CD8-positive, alpha-beta memory T cell (primary cell): ENCODE measurements at regions not wholly inside any gene's neighbourhood (a gene's known extent, or its start where the extent isn't known, plus 50 kb on each side); places are given as distances from the start of the nearest gene placed in this dataset.

Experiments used
- CTCF ChIA-PET: fragments of 350-600 bp; sonication (Branson Sonifier 250); formaldehyde crosslinking; loops from one replicate; lab custom pipeline; 2021; ENCODE audit warnings: antibody characterized with exemption; lab: Charles Lee
- POLR2A ChIA-PET: fragments of 350-600 bp; sonication (Branson Sonifier 250); formaldehyde crosslinking; loops from one replicate; lab custom pipeline; 2021; ENCODE audit warnings: antibody characterized with exemption; lab: Charles Lee
- DNase-seq, 5 donors: peaks; one replicate each; pipeline versions ENCODE4 v3.0.0 to v3.0.0-alpha.2; 2020 to 2022; ENCODE audit warnings: mixed read lengths in 1 of 5
- H3K27ac ChIP-seq: one replicate; pipeline ENCODE4 v1.7.0; 2013; ENCODE audit warnings: low read depth, mild to moderate bottlenecking, low read length, moderate library complexity
- H3K27me3 ChIP-seq: 2 replicates; pipeline ENCODE4 v1.7.0; 2013; ENCODE audit warnings: low read length, mild to moderate bottlenecking; ENCODE audit not compliant: insufficient read depth, poor library complexity, severe bottlenecking
- H3K36me3 ChIP-seq: 2 replicates; pipeline ENCODE4 v1.7.0; 2013; ENCODE audit warnings: mild to moderate bottlenecking, low read length, moderate library complexity; ENCODE audit not compliant: insufficient read depth
- H3K4me1 ChIP-seq: 2 replicates; pipeline ENCODE4 v1.7.0; 2013; ENCODE audit warnings: mild to moderate bottlenecking, low read length, moderate library complexity; ENCODE audit not compliant: insufficient read depth
- H3K4me3 ChIP-seq: 2 replicates; pipeline ENCODE4 v1.7.0; 2013; ENCODE audit warnings: mild to moderate bottlenecking, low read length
- H3K9me3 ChIP-seq: 2 replicates; pipeline ENCODE4 v1.7.0; 2013; ENCODE audit warnings: mild to moderate bottlenecking, low read length
- H3K27ac Mint-ChIP-seq, 8 donors: one replicate each; pipeline ENCODE4 v1.8.0; 2020 to 2021; ENCODE audit warnings: mixed read lengths in 8 of 8, mild to moderate bottlenecking in 6 of 8, inconsistent platforms in 3 of 8, moderate library complexity in 3 of 8
- H3K27me3 Mint-ChIP-seq, 2 donors: one replicate each; pipeline ENCODE4 v1.8.0; 2020 to 2021; ENCODE audit warnings: mixed read lengths in 2 of 2, mild to moderate bottlenecking in 1 of 2, moderate library complexity in 1 of 2
- H3K36me3 Mint-ChIP-seq, 3 donors: one replicate each; pipeline ENCODE4 v1.8.0; 2020 to 2021; ENCODE audit warnings: mixed read lengths in 3 of 3, inconsistent platforms in 1 of 3, mild to moderate bottlenecking in 1 of 3
- H3K4me1 Mint-ChIP-seq, 3 donors: one replicate each; pipeline ENCODE4 v1.8.0; 2020 to 2021; ENCODE audit warnings: mixed read lengths in 3 of 3, inconsistent platforms in 1 of 3, mild to moderate bottlenecking in 1 of 3
- H3K4me3 Mint-ChIP-seq, 7 donors: one replicate each; pipeline ENCODE4 v1.8.0; 2020 to 2021; ENCODE audit warnings: mixed read lengths in 7 of 7, mild to moderate bottlenecking in 6 of 7, moderate library complexity in 4 of 7, inconsistent platforms in 2 of 7
- H3K9me3 Mint-ChIP-seq, 5 donors: one replicate each; pipeline ENCODE4 v1.8.0; 2020 to 2022; ENCODE audit warnings: mixed read lengths in 5 of 5, mild to moderate bottlenecking in 3 of 5, moderate library complexity in 2 of 5, inconsistent platforms in 1 of 5

DNA sequence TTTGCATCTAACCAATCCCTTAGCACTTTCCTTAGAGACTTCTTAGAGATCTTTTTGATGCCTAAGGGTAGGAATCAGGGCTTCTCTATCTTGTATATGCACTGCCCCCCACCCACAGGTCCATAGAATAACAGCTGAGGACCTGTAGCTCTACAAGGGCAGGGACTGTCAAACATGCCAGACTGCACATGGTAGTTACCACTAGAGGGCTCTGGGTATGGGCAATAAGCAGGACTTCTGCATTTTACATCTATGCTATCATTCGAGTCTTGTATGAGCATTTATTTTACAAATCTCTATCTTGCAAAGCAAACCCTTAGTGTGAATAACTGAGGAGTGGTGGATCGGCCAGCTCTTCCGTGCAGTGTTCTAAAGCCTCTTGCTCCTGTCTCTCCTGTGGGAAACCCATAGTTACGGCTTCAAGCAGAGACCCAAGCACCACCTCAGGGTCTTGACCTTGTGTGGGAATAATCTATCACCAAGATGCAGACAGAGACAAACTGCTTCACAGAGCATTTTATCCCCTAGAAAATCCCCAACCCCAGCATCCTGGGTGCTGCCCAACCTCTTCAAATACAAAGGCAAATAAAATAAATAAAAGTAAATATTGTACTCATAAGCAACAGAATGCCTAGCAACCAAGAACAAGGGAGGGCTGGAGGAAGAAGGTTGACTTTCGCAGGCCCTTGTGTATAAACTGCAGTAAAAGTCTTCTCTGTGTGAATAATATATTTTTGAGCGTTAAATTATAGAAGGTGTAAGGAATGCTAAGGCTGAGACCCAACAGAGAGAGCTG is 219.3 kb downstream of the WDR11 start:
- Mint-ChIP-seq H3K27ac (peak overlapping the region in 1 of 8 donors; percentile 33), H3K9me3 (peaks cover 0 to 5% (median 2%) of the 10 kb centered on the region in 5 donors), H3K4me1 (no peaks in the 10 kb centered on the region), H3K27me3 (peaks cover 2 to 4% of the 10 kb centered on the region in 2 donors), H3K36me3 (no peaks in the 10 kb centered on the region), H3K4me3 (no peak overlapping the region)
- H3K36me3 ChIP-seq, result no peaks in the 10 kb centered on the region
- CTCF ChIA-PET, result no interaction called here
- POLR2A ChIA-PET, result no interaction called here
- DNase-seq, result no peak
- H3K4me3 ChIP-seq, result no peak overlapping the region
- H3K9me3 ChIP-seq, result no peaks in the 10 kb centered on the region
- no peaks in the 10 kb centered on the region for H3K27me3 ChIP-seq
- H3K27ac ChIP-seq, result no peak overlapping the region
- H3K4me1 ChIP-seq, result no peaks in the 10 kb centered on the region

DNA sequence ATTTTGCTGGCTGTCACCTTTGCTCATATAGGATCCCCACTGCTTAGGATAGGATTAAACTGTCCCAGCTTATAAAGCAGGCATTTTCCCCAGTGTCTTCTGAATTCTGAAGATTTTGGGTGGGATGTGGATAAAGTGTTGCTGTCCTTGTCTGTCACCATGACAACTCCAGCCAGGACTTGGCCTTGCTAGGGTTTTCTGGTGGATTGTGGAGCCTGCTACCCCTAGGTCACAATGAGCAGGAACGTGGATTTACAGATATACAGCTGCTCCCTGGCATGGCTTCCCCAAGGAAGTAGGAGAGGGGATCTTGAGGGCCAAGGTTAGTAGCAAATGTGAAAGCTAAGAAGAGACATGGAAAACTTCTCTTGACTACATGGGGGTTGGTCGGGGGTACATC is 220.7 kb downstream of the WDR11 start:
- H3K27me3 Mint-ChIP-seq, result peaks cover 2 to 4% of the 10 kb centered on the region in 2 donors
- no peaks in the 10 kb centered on the region for H3K36me3 Mint-ChIP-seq
- H3K4me3 Mint-ChIP-seq, result no peak overlapping the region
- Histone ChIP-seq H3K27ac (no peak overlapping the region), H3K9me3 (no peaks in the 10 kb centered on the region), H3K4me1 (no peaks in the 10 kb centered on the region), H3K27me3 (no peaks in the 10 kb centered on the region), H3K4me3 (no peak overlapping the region), H3K36me3 (no peaks in the 10 kb centered on the region)
- no peak for DNase-seq
- H3K4me1 Mint-ChIP-seq, result no peaks in the 10 kb centered on the region
- H3K9me3 Mint-ChIP-seq, result peaks cover 0 to 5% (median 2%) of the 10 kb centered on the region in 5 donors
- POLR2A ChIA-PET, result no interaction called here
- CTCF ChIA-PET, result no interaction called here
- H3K27ac Mint-ChIP-seq, result no peak overlapping the region

DNA sequence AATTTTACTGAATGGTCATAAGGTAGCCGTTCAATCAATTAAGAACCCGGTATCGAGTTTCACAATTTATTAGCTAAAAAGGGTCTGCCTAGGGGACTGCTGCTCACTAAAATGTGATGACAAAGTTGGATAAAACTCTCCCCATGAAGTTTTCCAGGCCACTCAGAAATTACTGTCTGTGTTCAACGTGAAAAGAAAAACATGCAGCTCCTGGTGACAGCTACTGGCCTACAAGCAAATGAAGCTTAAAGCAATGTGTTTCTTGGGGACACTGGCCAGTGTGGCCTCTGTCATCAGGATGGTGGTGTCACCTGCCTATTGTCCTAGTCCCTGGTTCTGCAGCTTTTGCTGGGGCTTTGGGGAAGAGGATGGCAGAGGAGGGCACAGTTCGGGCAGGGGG is 222.6 kb downstream of the WDR11 start:
- no peaks in the 10 kb centered on the region for H3K4me1 ChIP-seq
- H3K9me3 Mint-ChIP-seq, result peaks cover 0 to 5% (median 0%) of the 10 kb centered on the region in 5 donors
- ChIA-PET CTCF (no interaction called here), POLR2A (no interaction called here)
- H3K27ac Mint-ChIP-seq, result no peak overlapping the region
- no peak overlapping the region for H3K27ac ChIP-seq
- no peaks in the 10 kb centered on the region for H3K9me3 ChIP-seq
- DNase-seq, result no peak
- no peak overlapping the region for H3K4me3 Mint-ChIP-seq
- H3K27me3 Mint-ChIP-seq, result peaks cover 2 to 4% of the 10 kb centered on the region in 2 donors
- no peak overlapping the region for H3K4me3 ChIP-seq
- no peaks in the 10 kb centered on the region for H3K36me3 ChIP-seq
- no peaks in the 10 kb centered on the region for H3K36me3 Mint-ChIP-seq
- no peaks in the 10 kb centered on the region for H3K4me1 Mint-ChIP-seq
- H3K27me3 ChIP-seq, result no peaks in the 10 kb centered on the region

DNA sequence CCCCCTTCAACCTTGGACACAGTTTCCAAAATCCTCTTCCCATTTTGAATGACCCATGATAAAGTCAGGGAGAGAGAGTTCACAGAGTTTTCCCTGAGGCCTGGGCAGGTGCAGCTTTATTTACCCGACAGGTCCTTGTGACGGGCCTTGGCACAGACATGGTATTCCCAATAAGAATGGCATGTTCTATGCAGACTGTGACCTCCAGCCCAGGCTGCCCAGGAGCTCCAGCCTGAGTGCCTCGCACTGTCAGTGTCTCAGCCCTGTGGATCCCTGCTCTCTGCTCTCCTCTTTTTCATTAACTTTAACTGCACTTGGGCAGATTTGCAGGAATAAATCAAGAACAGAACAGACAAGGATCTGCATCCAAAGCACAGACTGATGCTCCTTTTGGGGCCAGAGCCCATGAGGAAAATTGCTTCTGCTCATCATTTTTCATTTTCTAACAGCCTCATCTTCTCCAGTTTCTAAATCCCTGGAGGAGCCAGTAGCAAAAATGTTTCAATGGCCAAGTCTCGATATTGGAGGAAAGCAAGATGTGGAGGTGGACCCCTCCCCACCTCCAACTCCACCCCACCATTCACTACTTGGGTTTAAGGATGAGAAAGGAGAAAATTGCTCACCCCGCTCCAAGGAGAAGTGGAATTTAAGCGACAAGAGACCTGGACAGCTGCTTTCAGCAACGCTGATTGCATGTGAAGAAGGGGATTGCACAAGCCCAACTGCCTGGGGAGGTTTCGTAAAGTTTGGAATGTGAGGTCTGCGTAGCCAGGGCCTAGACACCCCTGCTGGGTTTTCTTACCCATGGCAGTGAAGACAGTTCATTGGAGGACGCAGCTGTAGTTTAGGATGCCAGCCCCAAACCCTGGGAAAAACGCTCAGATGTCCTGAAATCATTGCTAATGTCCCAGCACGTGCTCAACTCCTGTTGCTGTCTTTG is 225.9 kb downstream of the WDR11 start:
- ChIA-PET CTCF (no interaction called here), POLR2A (no interaction called here)
- no peak overlapping the region for H3K27ac Mint-ChIP-seq
- no peaks in the 10 kb centered on the region for H3K9me3 ChIP-seq
- no peak overlapping the region for H3K4me3 ChIP-seq
- no peak overlapping the region for H3K27ac ChIP-seq
- no peaks in the 10 kb centered on the region for H3K4me1 ChIP-seq
- H3K27me3 ChIP-seq, result no peaks in the 10 kb centered on the region
- H3K4me1 Mint-ChIP-seq, result no peaks in the 10 kb centered on the region
- H3K36me3 Mint-ChIP-seq, result no peaks in the 10 kb centered on the region
- no peaks in the 10 kb centered on the region for H3K36me3 ChIP-seq
- H3K4me3 Mint-ChIP-seq, result no peak overlapping the region
- H3K27me3 Mint-ChIP-seq, result peaks cover 3 to 5% of the 10 kb centered on the region in 2 donors
- H3K9me3 Mint-ChIP-seq, result peaks cover 0 to 6% (median 0%) of the 10 kb centered on the region in 5 donors
- DNase-seq, result no peak

- H3K36me3 ChIP-seq, result no peaks in the 10 kb centered on the region
- H3K9me3 ChIP-seq, result no peaks in the 10 kb centered on the region
- no peak for DNase-seq
- no peak overlapping the region for H3K27ac ChIP-seq
- Mint-ChIP-seq H3K4me3 (no peak overlapping the region), H3K4me1 (no peaks in the 10 kb centered on the region), H3K27me3 (peaks cover 6 to 7% of the 10 kb centered on the region in 2 donors), H3K9me3 (peaks cover 0 to 5% (median 0%) of the 10 kb centered on the region in 5 donors), H3K36me3 (no peaks in the 10 kb centered on the region), H3K27ac (no peak overlapping the region)
- POLR2A ChIA-PET, result no interaction called here
- no peaks in the 10 kb centered on the region for H3K27me3 ChIP-seq
- H3K4me3 ChIP-seq, result no peak overlapping the region
- CTCF ChIA-PET, result no interaction called here
- H3K4me1 ChIP-seq, result no peaks in the 10 kb centered on the region
Observed at GRCh38 chr10:121078036-121078435, 226.9 kb downstream of the WDR11 start.

DNA sequence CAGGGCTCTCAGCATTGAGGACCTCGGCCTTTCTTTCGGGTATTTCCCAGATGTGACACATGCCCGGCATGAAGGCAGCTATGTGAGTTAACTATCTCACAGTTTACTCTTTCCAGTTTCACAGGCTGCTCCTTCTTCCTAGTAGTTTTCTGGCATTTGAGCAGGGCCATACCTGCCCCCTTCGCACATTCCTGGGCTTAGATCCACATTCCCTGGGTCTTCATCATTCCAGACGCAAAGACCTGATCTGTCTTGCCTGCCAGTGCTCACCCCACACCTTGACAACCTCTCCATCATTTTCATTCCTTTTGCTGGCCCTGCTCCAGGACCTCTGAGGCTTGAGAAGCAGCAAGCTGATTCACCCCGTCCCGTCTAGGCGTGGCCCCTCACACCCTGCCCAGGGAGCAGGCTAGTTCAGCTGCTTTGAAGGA is 227.5 kb downstream of the WDR11 start:
- POLR2A ChIA-PET, result no interaction called here
- no peaks in the 10 kb centered on the region for H3K9me3 ChIP-seq

GRCh38 chr10:121079226-121079625 is 228.1 kb downstream of the WDR11 start:
- H3K9me3 Mint-ChIP-seq, result peaks cover 0 to 3% (median 0%) of the 10 kb centered on the region in 5 donors
- H3K36me3 Mint-ChIP-seq, result no peaks in the 10 kb centered on the region
- ChIA-PET POLR2A (no interaction called here), CTCF (no interaction called here)
- Histone ChIP-seq H3K27ac (no peak overlapping the region), H3K36me3 (no peaks in the 10 kb centered on the region), H3K4me1 (no peaks in the 10 kb centered on the region), H3K27me3 (no peaks in the 10 kb centered on the region), H3K4me3 (no peak overlapping the region), H3K9me3 (no peaks in the 10 kb centered on the region)
- H3K4me1 Mint-ChIP-seq, result no peaks in the 10 kb centered on the region
- no peak overlapping the region for H3K4me3 Mint-ChIP-seq
- no peak for DNase-seq
- peaks cover 6 to 8% of the 10 kb centered on the region in 2 donors for H3K27me3 Mint-ChIP-seq
- no peak overlapping the region for H3K27ac Mint-ChIP-seq

More for the DNA sequence above, 227.5 kb downstream of the WDR11 start:
- Histone ChIP-seq H3K27ac (no peak overlapping the region), H3K4me3 (no peak overlapping the region), H3K4me1 (no peaks in the 10 kb centered on the region), H3K36me3 (no peaks in the 10 kb centered on the region), H3K27me3 (no peaks in the 10 kb centered on the region)
- H3K36me3 Mint-ChIP-seq, result no peaks in the 10 kb centered on the region
- no peak overlapping the region for H3K4me3 Mint-ChIP-seq
- H3K9me3 Mint-ChIP-seq, result peaks cover 0 to 3% (median 0%) of the 10 kb centered on the region in 5 donors
- CTCF ChIA-PET, result no interaction called here
- H3K27me3 Mint-ChIP-seq, result peaks cover 6 to 8% of the 10 kb centered on the region in 2 donors
- no peak overlapping the region for H3K27ac Mint-ChIP-seq
- DNase-seq, result no peak
- no peaks in the 10 kb centered on the region for H3K4me1 Mint-ChIP-seq
